ENCODE measurements at regions not wholly inside any gene's neighbourhood (a gene's known extent, or its start where the extent isn't known, plus 50 kb on each side); places are given as distances from the start of the nearest gene placed in this dataset.

DNA sequence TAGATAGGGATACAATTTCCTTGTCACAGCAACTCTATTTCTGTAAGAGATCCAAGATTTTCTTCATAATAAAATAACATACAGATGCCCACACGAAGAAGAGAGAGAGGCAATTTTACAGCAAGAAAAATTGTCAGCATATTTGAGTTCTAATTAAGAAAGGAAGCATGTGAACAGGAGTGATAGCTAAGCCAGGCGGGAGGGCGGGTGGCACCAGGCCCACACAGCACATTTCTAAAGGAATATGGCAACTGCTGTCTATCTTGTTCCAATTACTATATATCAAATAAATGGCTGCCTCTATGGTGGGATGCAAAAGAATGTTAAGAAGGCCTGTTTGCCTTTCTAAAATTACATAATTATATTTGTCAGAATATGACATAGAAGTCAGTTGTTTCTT is 248.3 kb upstream of the DOK6 start:
- TF ChIP-seq, protein P1, sequence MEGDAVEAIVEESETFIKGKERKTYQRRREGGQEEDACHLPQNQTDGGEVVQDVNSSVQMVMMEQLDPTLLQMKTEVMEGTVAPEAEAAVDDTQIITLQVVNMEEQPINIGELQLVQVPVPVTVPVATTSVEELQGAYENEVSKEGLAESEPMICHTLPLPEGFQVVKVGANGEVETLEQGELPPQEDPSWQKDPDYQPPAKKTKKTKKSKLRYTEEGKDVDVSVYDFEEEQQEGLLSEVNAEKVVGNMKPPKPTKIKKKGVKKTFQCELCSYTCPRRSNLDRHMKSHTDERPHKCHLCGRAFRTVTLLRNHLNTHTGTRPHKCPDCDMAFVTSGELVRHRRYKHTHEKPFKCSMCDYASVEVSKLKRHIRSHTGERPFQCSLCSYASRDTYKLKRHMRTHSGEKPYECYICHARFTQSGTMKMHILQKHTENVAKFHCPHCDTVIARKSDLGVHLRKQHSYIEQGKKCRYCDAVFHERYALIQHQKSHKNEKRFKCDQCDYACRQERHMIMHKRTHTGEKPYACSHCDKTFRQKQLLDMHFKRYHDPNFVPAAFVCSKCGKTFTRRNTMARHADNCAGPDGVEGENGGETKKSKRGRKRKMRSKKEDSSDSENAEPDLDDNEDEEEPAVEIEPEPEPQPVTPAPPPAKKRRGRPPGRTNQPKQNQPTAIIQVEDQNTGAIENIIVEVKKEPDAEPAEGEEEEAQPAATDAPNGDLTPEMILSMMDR (conservative IDR thresholded peaks at IDR 0.05; ENCODE audit: low read depth in 2 of 2): no peak
- TF ChIP-seq POLR2AphosphoS5 (IDR thresholded peaks at IDR 0.05; ENCODE audit: low read depth) (no peak), CREB1 (CRISPR knock-in tag; IDR thresholded peaks at IDR 0.05; ENCODE audit: low read depth) (no peak), JUNB (IDR thresholded peaks at IDR 0.05; ENCODE audit: unreplicated experiment) (no peak), EZH2 (IDR thresholded peaks at IDR 0.05; ENCODE audit: low read depth, unreplicated experiment) (no peak), EZH2phosphoT487 (IDR thresholded peaks at IDR 0.05; ENCODE audit: unreplicated experiment) (no peak), ETS1 (IDR thresholded peaks at IDR 0.05) (no peak)
- TF ChIP-seq, protein P2, sequence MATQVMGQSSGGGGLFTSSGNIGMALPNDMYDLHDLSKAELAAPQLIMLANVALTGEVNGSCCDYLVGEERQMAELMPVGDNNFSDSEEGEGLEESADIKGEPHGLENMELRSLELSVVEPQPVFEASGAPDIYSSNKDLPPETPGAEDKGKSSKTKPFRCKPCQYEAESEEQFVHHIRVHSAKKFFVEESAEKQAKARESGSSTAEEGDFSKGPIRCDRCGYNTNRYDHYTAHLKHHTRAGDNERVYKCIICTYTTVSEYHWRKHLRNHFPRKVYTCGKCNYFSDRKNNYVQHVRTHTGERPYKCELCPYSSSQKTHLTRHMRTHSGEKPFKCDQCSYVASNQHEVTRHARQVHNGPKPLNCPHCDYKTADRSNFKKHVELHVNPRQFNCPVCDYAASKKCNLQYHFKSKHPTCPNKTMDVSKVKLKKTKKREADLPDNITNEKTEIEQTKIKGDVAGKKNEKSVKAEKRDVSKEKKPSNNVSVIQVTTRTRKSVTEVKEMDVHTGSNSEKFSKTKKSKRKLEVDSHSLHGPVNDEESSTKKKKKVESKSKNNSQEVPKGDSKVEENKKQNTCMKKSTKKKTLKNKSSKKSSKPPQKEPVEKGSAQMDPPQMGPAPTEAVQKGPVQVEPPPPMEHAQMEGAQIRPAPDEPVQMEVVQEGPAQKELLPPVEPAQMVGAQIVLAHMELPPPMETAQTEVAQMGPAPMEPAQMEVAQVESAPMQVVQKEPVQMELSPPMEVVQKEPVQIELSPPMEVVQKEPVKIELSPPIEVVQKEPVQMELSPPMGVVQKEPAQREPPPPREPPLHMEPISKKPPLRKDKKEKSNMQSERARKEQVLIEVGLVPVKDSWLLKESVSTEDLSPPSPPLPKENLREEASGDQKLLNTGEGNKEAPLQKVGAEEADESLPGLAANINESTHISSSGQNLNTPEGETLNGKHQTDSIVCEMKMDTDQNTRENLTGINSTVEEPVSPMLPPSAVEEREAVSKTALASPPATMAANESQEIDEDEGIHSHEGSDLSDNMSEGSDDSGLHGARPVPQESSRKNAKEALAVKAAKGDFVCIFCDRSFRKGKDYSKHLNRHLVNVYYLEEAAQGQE (IDR thresholded peaks at IDR 0.05; ENCODE audit: unreplicated experiment): no peak
